Activated CD8-positive, alpha-beta T cell treated with anti-CD3 and anti-CD28 coated beads for 36 hours (primary cell): ENCODE measurements at regions not wholly inside any gene's neighbourhood (a gene's known extent, or its start where the extent isn't known, plus 50 kb on each side); places are given as distances from the start of the nearest gene placed in this dataset.

Experiments used
- ATAC-seq: fragments of 200-7000 bp; cut with Tn5 transposase; one replicate; pipeline ENCODE4 v1.10.0; 2021; ENCODE audit warnings: mild to moderate bottlenecking, moderate library complexity
- CTCF ChIA-PET: fragments of 350-600 bp; sonication (Branson Sonifier 250); formaldehyde crosslinking; loops from one replicate; lab custom pipeline; 2021; ENCODE audit warnings: antibody characterized with exemption; lab: Charles Lee
- POLR2A ChIA-PET: fragments of 350-600 bp; sonication (Branson Sonifier 250); formaldehyde crosslinking; loops from one replicate; lab custom pipeline; 2021; ENCODE audit warnings: antibody characterized with exemption; lab: Charles Lee
- DNase-seq: peaks from one replicate; pipeline ENCODE4 v3.0.0-alpha.2; 2020
- H3K27ac Mint-ChIP-seq: one replicate; pipeline ENCODE4 v1.8.0; 2021; ENCODE audit warnings: mild to moderate bottlenecking, mixed read lengths
- H3K27me3 Mint-ChIP-seq: one replicate; pipeline ENCODE4 v1.8.0; 2021; ENCODE audit warnings: mixed read lengths
- H3K36me3 Mint-ChIP-seq: one replicate; pipeline ENCODE4 v1.8.0; 2021; ENCODE audit warnings: low read depth, mixed read lengths
- H3K4me1 Mint-ChIP-seq: one replicate; pipeline ENCODE4 v1.8.0; 2021; ENCODE audit warnings: low read depth, mixed read lengths
- H3K4me3 Mint-ChIP-seq: one replicate; pipeline ENCODE4 v1.8.0; 2021; ENCODE audit warnings: mild to moderate bottlenecking, moderate library complexity, mixed read lengths
- H3K9me3 Mint-ChIP-seq: one replicate; pipeline ENCODE4 v1.8.0; 2021; ENCODE audit warnings: mixed read lengths
- intact Hi-C: fragments of 100-400 bp; cut with micrococcal nuclease; formaldehyde crosslinking; loops from one replicate; pipeline ENCODE4 v1.10.0; 2022
- TF ChIP-seq, protein P1 (sequence below): fragments of 200-600 bp; IDR thresholded peaks from one replicate; pipeline ENCODE4 v1.8.0; 2022; ENCODE audit warnings: antibody characterized with exemption, mild to moderate bottlenecking

DNA sequence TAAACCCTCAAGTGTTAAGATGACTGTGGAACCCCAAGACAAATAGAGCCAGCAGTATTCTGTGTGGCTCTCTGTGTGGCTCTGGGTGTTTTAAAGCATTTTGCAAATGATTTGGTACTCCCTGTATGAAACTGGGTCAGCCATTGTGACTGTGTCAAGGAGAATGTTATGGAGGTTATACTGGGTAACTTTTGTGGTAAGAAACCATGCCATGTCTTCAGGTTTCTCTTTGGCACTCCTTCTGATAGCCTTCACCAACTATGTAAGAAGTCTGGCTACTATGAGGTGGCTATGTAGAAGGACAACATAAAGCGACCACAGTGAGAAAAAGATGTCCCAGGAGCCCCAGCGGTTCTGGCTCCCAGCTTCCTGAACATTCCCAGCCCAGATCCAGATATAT lies 226.6 kb upstream of the RHOBTB1 start:
- ChIA-PET CTCF (no interaction called here), POLR2A (no interaction called here)
- ATAC-seq (no peak), DNase-seq (no peak)
- TF ChIP-seq, protein P1, sequence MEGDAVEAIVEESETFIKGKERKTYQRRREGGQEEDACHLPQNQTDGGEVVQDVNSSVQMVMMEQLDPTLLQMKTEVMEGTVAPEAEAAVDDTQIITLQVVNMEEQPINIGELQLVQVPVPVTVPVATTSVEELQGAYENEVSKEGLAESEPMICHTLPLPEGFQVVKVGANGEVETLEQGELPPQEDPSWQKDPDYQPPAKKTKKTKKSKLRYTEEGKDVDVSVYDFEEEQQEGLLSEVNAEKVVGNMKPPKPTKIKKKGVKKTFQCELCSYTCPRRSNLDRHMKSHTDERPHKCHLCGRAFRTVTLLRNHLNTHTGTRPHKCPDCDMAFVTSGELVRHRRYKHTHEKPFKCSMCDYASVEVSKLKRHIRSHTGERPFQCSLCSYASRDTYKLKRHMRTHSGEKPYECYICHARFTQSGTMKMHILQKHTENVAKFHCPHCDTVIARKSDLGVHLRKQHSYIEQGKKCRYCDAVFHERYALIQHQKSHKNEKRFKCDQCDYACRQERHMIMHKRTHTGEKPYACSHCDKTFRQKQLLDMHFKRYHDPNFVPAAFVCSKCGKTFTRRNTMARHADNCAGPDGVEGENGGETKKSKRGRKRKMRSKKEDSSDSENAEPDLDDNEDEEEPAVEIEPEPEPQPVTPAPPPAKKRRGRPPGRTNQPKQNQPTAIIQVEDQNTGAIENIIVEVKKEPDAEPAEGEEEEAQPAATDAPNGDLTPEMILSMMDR: no peak
- Mint-ChIP-seq H3K27me3 (peaks cover 3% of the 10 kb centered on the region), H3K36me3 (no peaks in the 10 kb centered on the region), H3K9me3 (peaks cover 4% of the 10 kb centered on the region), H3K4me3 (no peak overlapping the region), H3K4me1 (no peaks in the 10 kb centered on the region), H3K27ac (no peak overlapping the region)
- intact Hi-C loops: no loop called here

DNA sequence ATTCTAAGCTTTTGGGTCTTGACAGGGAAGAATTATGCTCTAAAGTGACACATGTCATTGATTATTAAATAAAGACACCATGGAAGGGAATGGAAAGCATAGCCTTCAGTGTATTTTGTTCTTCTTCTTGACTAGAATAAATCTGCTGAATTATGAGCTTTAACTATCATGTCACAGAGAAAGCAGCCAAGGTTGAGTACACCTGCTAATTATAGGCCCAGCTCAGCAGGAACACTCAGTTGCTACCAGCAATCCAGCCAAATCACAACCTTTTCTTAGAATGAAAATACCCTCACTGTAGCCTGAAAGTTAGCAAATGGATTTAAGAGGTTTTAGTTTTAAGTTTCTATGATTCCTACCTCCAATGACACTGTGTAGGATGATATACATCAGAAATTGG lies 225.3 kb upstream of the RHOBTB1 start:
- intact Hi-C loops: no loop called here
- POLR2A ChIA-PET: no interaction called here
- Mint-ChIP-seq H3K4me1 (no peaks in the 10 kb centered on the region), H3K4me3 (no peak overlapping the region), H3K9me3 (peaks cover 4% of the 10 kb centered on the region), H3K27me3 (peaks cover 3% of the 10 kb centered on the region), H3K36me3 (no peaks in the 10 kb centered on the region), H3K27ac (no peak overlapping the region)
- CTCF ChIA-PET: no interaction called here
- ATAC-seq (no peak), DNase-seq (no peak)
- TF ChIP-seq, protein P1: no peak

DNA sequence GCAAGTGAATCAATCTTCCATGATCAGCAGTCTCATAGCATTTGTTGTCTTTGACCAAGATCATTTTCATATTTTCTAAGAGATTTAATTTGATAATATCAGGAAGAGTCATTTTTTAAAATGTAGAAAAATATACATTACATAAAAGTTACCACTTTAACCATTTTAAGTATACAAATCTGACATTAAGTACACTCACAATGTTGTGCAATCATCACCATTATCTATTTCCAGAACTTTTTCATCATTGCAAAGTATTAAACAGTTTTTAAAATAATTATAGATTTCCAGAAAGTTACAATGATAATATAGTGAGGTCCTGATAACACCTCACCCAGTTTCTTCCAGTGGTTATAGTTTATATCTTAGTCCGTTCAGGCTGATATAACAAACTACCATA lies 222.5 kb upstream of the RHOBTB1 start:
- intact Hi-C loops: no loop called here
- no peak for DNase-seq
- TF ChIP-seq, protein P1: no peak
- H3K27ac Mint-ChIP-seq: no peak overlapping the region
- CTCF ChIA-PET: no interaction called here
- H3K9me3 Mint-ChIP-seq: peaks cover 4% of the 10 kb centered on the region
- no peak overlapping the region for H3K4me3 Mint-ChIP-seq
- no peaks in the 10 kb centered on the region for H3K27me3 Mint-ChIP-seq
- H3K4me1 Mint-ChIP-seq: no peaks in the 10 kb centered on the region
- ATAC-seq: no peak
- POLR2A ChIA-PET: no interaction called here
- no peaks in the 10 kb centered on the region for H3K36me3 Mint-ChIP-seq

DNA sequence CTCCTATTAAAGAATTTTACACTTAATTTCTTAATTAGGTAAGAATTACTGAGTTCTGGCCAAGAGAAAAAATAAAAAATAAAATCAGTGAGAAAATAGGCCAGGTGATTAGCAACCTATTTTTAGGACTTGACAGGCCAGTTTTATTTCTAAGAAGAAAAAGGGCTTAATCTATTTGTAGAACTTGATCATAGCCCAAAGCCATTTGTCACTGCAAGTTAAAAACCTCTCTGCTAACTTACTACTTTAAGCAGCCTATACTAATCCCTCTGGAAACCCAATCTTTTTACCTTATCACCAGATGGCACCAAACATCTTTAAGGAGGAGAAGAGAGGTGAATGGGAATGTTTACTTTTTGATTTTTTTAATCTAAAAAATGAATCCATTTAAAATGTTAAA lies 222.1 kb upstream of the RHOBTB1 start:
- no peak overlapping the region for H3K27ac Mint-ChIP-seq
- ChIA-PET POLR2A (no interaction called here), CTCF (no interaction called here)
- H3K4me3 Mint-ChIP-seq: no peak overlapping the region
- no peaks in the 10 kb centered on the region for H3K27me3 Mint-ChIP-seq
- no peaks in the 10 kb centered on the region for H3K4me1 Mint-ChIP-seq
- ATAC-seq (no peak), DNase-seq (no peak)
- H3K36me3 Mint-ChIP-seq: no peaks in the 10 kb centered on the region
- intact Hi-C loops: no loop called here
- TF ChIP-seq, protein P1: no peak
- peaks cover 4% of the 10 kb centered on the region for H3K9me3 Mint-ChIP-seq

DNA sequence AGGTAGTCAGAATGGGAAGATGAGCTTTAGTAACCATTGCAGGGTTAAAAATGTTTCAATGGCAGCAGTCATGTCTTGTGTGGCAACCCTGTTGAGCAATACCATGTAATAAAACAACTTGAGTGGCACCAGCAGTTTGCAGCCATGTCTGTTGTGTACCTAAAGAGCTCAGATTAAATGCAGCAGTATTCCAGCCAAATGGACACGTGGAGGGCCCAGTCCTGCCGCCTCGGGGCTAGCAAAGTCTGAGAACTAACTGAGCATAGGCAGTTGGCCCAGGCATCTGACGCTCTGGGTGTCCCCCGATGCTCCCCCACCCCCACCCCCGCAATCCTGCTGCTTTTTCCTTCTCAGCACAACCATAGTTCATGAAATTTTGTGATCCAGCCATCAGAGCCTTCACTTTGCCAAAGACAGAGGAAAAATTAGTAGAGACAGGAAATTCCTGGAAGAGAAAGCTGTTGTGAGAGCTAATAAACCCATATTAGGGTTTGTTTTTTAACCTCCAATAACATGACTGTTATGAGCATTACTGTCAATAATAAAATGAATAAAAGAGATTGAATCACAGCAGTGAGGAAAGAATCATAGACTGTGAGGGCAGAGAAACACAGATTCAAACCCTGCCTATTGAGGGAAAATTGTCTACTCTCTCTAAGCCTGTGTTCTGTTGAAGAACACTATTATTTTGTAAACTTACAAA lies 220.6 kb upstream of the RHOBTB1 start:
- no peak overlapping the region for H3K27ac Mint-ChIP-seq
- no peak for ATAC-seq

More for the DNA sequence above, 220.6 kb upstream of the RHOBTB1 start:
- no peak for DNase-seq
- H3K4me1 Mint-ChIP-seq: no peaks in the 10 kb centered on the region
- no peak overlapping the region for H3K4me3 Mint-ChIP-seq
- ChIA-PET CTCF (no interaction called here), POLR2A (interaction anchor here (0.6 to 1.0 kb wide), 2 partner anchors 13 to 59 kb away, joined by 3 to 5 read pairs; no protein-coding TSS in a partner anchor)
- H3K9me3 Mint-ChIP-seq: peaks cover 4% of the 10 kb centered on the region
- no peaks in the 10 kb centered on the region for H3K27me3 Mint-ChIP-seq
- intact Hi-C loops: no loop called here
- TF ChIP-seq, protein P1: no peak
- H3K36me3 Mint-ChIP-seq: no peaks in the 10 kb centered on the region
